ENCODE measurements at regions not wholly inside any gene's neighbourhood (a gene's known extent, or its start where the extent isn't known, plus 50 kb on each side); places are given as distances from the start of the nearest gene placed in this dataset.

DNA sequence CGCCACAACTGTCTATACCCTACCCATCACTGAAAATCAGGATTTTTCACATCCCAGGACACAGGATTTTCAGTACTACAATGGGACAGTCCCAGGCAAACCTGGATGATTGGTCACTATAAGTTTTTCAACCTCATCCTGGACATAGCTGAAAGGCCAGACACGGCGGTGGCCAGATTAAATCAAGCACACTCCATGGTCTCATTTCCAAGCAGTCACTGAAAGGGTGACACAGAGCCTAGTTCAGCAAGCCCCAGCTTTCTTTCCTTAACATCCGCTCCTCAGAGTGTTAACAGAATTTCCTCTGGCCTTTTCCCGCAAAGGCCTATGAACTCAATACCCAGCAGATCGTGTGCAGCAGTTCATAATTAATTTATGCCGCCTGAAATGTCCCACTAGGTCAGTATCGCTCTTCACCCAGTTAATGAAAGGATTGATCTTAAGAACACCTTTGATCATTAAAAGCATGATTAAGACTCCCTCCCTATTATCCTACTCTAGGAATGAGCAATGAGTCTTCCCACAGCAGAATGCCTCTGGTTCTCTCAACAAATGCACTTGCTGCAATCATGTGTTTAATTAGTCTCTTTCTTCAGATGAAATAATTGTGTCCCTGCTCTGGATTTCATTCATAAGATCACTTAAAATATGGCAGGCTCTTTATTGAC, 104.0 kb upstream of the NANOS1 start:
- no peak for TF ChIP-seq CTCF (IDR thresholded peaks at IDR 0.05; ENCODE audit: low read depth, low read length)
- no peaks in the 10 kb centered on the region for H3K27me3 ChIP-seq (ENCODE audit: insufficient read depth, low read depth, severe bottlenecking)
- no peak overlapping the region for H3K27ac ChIP-seq
- no peak overlapping the region for H3K4me3 ChIP-seq (ENCODE audit: low read depth, low read length)
- H3K36me3 ChIP-seq = no peaks in the 10 kb centered on the region
- DNase-seq = no peak
- H3K9me3 ChIP-seq (ENCODE audit: severe bottlenecking) = no peaks in the 10 kb centered on the region

DNA sequence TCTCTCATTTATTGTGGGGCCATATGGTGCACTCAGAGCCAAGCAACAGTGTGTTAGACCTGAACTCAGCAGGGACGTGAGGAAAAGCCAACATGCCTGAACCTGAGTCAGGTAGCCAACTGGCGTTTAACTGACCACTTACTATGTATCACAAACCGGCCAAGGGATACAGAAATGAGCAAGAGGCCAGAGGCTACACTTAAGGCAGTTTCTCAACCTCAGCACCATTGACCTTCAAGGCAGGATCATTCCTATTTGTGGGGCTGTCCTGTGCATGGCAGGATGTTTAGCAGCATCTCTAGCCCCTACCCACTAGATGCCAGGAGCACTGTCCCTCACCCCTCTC, 103.5 kb upstream of the NANOS1 start:
- Histone ChIP-seq H3K27ac (no peak overlapping the region), H3K9me3 (ENCODE audit: severe bottlenecking) (no peaks in the 10 kb centered on the region), H3K36me3 (no peaks in the 10 kb centered on the region), H3K27me3 (ENCODE audit: insufficient read depth, low read depth, severe bottlenecking) (no peaks in the 10 kb centered on the region), H3K4me3 (ENCODE audit: low read depth, low read length) (no peak overlapping the region)
- no peak for TF ChIP-seq CTCF (IDR thresholded peaks at IDR 0.05; ENCODE audit: low read depth, low read length)
- DNase-seq = no peak

- H3K9me3 ChIP-seq (ENCODE audit: severe bottlenecking) = peaks cover 3% of the 10 kb centered on the region
- TF ChIP-seq CTCF (IDR thresholded peaks at IDR 0.05; ENCODE audit: low read depth, low read length) = no peak
- H3K27ac ChIP-seq = no peak overlapping the region
- no peak for DNase-seq
- no peaks in the 10 kb centered on the region for H3K27me3 ChIP-seq (ENCODE audit: insufficient read depth, low read depth, severe bottlenecking)
- no peaks in the 10 kb centered on the region for H3K36me3 ChIP-seq
- no peak overlapping the region for H3K4me3 ChIP-seq (ENCODE audit: low read depth, low read length)
Measured at GRCh38 chr10:118926441-118926840, 103.1 kb upstream of the NANOS1 start.

- Histone ChIP-seq H3K27me3 (ENCODE audit: insufficient read depth, low read depth, severe bottlenecking) (no peaks in the 10 kb centered on the region), H3K27ac (no peak overlapping the region), H3K4me3 (ENCODE audit: low read depth, low read length) (no peak overlapping the region), H3K9me3 (ENCODE audit: severe bottlenecking) (peaks cover 3% of the 10 kb centered on the region), H3K36me3 (no peaks in the 10 kb centered on the region)
- TF ChIP-seq CTCF (IDR thresholded peaks at IDR 0.05; ENCODE audit: low read depth, low read length) = no peak
- no peak for DNase-seq
Measured at GRCh38 chr10:118926903-118927302, 102.6 kb upstream of the NANOS1 start.

- H3K9me3 ChIP-seq (ENCODE audit: severe bottlenecking) = peaks cover 3% of the 10 kb centered on the region
- no peak overlapping the region for H3K27ac ChIP-seq
- H3K27me3 ChIP-seq (ENCODE audit: insufficient read depth, low read depth, severe bottlenecking) = no peaks in the 10 kb centered on the region
- H3K36me3 ChIP-seq = no peaks in the 10 kb centered on the region
- TF ChIP-seq CTCF (IDR thresholded peaks at IDR 0.05; ENCODE audit: low read depth, low read length) = no peak
- no peak for DNase-seq
- no peak overlapping the region for H3K4me3 ChIP-seq (ENCODE audit: low read depth, low read length)
Measured at GRCh38 chr10:118927321-118927720, 102.2 kb upstream of the NANOS1 start.

DNA sequence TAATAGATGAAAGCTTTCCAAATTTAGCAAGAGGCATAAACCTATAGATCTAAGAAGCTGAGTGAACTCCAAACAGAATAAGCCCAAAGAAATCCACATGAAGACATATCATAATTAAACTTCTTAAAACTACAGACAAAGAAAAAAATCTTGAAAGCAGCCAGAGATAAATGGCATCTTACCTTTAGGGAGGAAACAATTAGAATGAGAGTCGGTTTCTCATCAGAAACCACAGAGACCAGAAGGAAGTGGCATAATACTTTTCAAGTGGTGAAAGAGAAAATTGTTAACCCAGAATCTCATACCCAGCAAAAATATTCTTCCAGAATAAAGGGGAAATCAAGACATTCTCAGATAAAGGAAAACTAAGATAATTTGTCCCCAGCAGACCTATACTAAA, 98.9 kb upstream of the NANOS1 start:
- Histone ChIP-seq H3K27ac (no peak overlapping the region), H3K36me3 (no peaks in the 10 kb centered on the region), H3K27me3 (ENCODE audit: insufficient read depth, low read depth, severe bottlenecking) (no peaks in the 10 kb centered on the region), H3K4me3 (ENCODE audit: low read depth, low read length) (no peak overlapping the region), H3K9me3 (ENCODE audit: severe bottlenecking) (peaks cover 3% of the 10 kb centered on the region)
- TF ChIP-seq CTCF (IDR thresholded peaks at IDR 0.05; ENCODE audit: low read depth, low read length) = no peak
- no peak for DNase-seq
